Left lung (tissue), 4 donors: ENCODE measurements at regions not wholly inside any gene's neighbourhood (a gene's known extent, or its start where the extent isn't known, plus 50 kb on each side); places are given as distances from the start of the nearest gene placed in this dataset.

Experiments
- ATAC-seq: fragments of 200-7000 bp; cut with Tn5 transposase; one replicate; pipeline ENCODE4 v1.9.1; 2020; ENCODE audit warnings: moderate library complexity
- DNase-seq, 4 donors: peaks; one replicate each; pipeline ENCODE4 v3.0.0-alpha.2; 2013 to 2020
- H3K27ac ChIP-seq, 2 donors: fragments of 200-600 bp; sonication (generic) in 1 of 2; one replicate each; pipeline versions ENCODE4 v1.5.0 to v1.8.0; 2020 to 2021
- H3K27me3 ChIP-seq, 2 donors: fragments of 200-600 bp; sonication (generic) in 1 of 2; one replicate each; pipeline versions ENCODE4 v1.5.0 to v1.8.0; 2020 to 2021
- H3K36me3 ChIP-seq, 2 donors: fragments of 200-600 bp; sonication (generic) in 1 of 2; one replicate each; pipeline versions ENCODE4 v1.5.0 to v1.8.0; 2020 to 2021
- H3K4me1 ChIP-seq, 2 donors: fragments of 200-600 bp; one replicate each; pipeline ENCODE4 v1.8.0; 2021
- H3K4me3 ChIP-seq, 2 donors: fragments of 200-600 bp; sonication (generic) in 1 of 2; one replicate each; pipeline versions ENCODE4 v1.5.0 to v1.8.0; 2020 to 2021; ENCODE audit warnings: mild to moderate bottlenecking in 1 of 2
- H3K9me3 ChIP-seq, 2 donors: fragments of 200-600 bp; sonication (generic) in 1 of 2; one replicate each; pipeline versions ENCODE4 v1.5.0 to v1.8.0; 2020 to 2021
- CTCF ChIP-seq, 2 donors: fragments of 200-600 bp; sonication (generic) in 1 of 2; IDR thresholded peaks; one replicate each; pipeline versions ENCODE4 v1.5.0 to v1.8.0; 2021; ENCODE audit warnings: antibody characterized with exemption in 2 of 2
- intact Hi-C, 2 donors: fragments of 100-400 bp; cut with DNase I; formaldehyde crosslinking; loops; one replicate each; pipeline versions ENCODE4 v1.11.2 to v1.14.2; 2022
- donor health status: DM: no; HTN: yes; CAD: no.
- donor health status: DM: no; HTN: no; CAD: no.

GRCh38 chr1:219527994-219528393, 84.9 kb downstream of the ZC3H11B start:
- H3K4me3 ChIP-seq: no peak overlapping the region
- intact Hi-C loops: no loop called here
- ATAC-seq: no peak

GRCh38 chr1:219526074-219526473, 86.8 kb downstream of the ZC3H11B start:
- DNase-seq (no peak), ATAC-seq (no peak)
- Histone ChIP-seq H3K36me3 (no peaks in the 10 kb centered on the region), H3K27ac (no peak overlapping the region), H3K27me3 (no peaks in the 10 kb centered on the region), H3K4me1 (no peaks in the 10 kb centered on the region), H3K4me3 (no peak overlapping the region), H3K9me3 (no peaks in the 10 kb centered on the region)
- no peak for TF ChIP-seq CTCF (IDR thresholded peaks at IDR 0.05)
- intact Hi-C loops: no loop called here

More at GRCh38 chr1:219527994-219528393, 84.9 kb downstream of the ZC3H11B start:
- no peak for DNase-seq
- Histone ChIP-seq H3K4me1 (no peaks in the 10 kb centered on the region), H3K27ac (no peak overlapping the region), H3K36me3 (no peaks in the 10 kb centered on the region), H3K9me3 (no peaks in the 10 kb centered on the region), H3K27me3 (no peaks in the 10 kb centered on the region)
- no peak for TF ChIP-seq CTCF (IDR thresholded peaks at IDR 0.05)

GRCh38 chr1:219523411-219523810, 89.5 kb downstream of the ZC3H11B start:
- TF ChIP-seq CTCF (IDR thresholded peaks at IDR 0.05): no peak
- H3K27me3 ChIP-seq: no peaks in the 10 kb centered on the region
- H3K4me3 ChIP-seq: no peak overlapping the region
- H3K9me3 ChIP-seq: no peaks in the 10 kb centered on the region
- DNase-seq: no peak
- ATAC-seq: no peak
- no peak overlapping the region for H3K27ac ChIP-seq
- no peaks in the 10 kb centered on the region for H3K4me1 ChIP-seq
- intact Hi-C loops: no loop called here
- H3K36me3 ChIP-seq: no peaks in the 10 kb centered on the region

GRCh38 chr1:219521325-219521724, 91.6 kb downstream of the ZC3H11B start:
- Histone ChIP-seq H3K4me3 (no peak overlapping the region), H3K27ac (no peak overlapping the region), H3K36me3 (no peaks in the 10 kb centered on the region), H3K27me3 (no peaks in the 10 kb centered on the region), H3K4me1 (no peaks in the 10 kb centered on the region), H3K9me3 (no peaks in the 10 kb centered on the region)
- ATAC-seq: no peak
- DNase-seq: no peak
- TF ChIP-seq CTCF (IDR thresholded peaks at IDR 0.05): no peak
- intact Hi-C loops: no loop called here

- H3K36me3 ChIP-seq: no peaks in the 10 kb centered on the region
- TF ChIP-seq CTCF (IDR thresholded peaks at IDR 0.05): no peak
- H3K27me3 ChIP-seq: no peaks in the 10 kb centered on the region
- no peaks in the 10 kb centered on the region for H3K9me3 ChIP-seq
- H3K4me3 ChIP-seq: no peak overlapping the region
- DNase-seq (peak in 1 of 4 donors; percentile 38), ATAC-seq (no peak)
- no peak overlapping the region for H3K27ac ChIP-seq
- no peaks in the 10 kb centered on the region for H3K4me1 ChIP-seq
- intact Hi-C loops: no loop called here
Measured at GRCh38 chr1:219520241-219520640, 92.7 kb downstream of the ZC3H11B start.
